HFFc6 (cell line): ENCODE measurements at regions not wholly inside any gene's neighbourhood (a gene's known extent, or its start where the extent isn't known, plus 50 kb on each side); places are given as distances from the start of the nearest gene placed in this dataset.

Source experiments
- DNase-seq: peaks from one replicate; pipeline ENCODE4 v3.0.0-alpha.2; 2018
- H3K27ac Mint-ChIP-seq: 2 replicates; pipeline ENCODE4 v1.8.0; 2020; ENCODE audit warnings: mild to moderate bottlenecking, mixed read lengths
- H3K27me3 Mint-ChIP-seq: 2 replicates; pipeline ENCODE4 v1.8.0; 2021; ENCODE audit warnings: mild to moderate bottlenecking, moderate library complexity, mixed read lengths; ENCODE audit not compliant: insufficient read depth
- H3K36me3 Mint-ChIP-seq: 2 replicates; pipeline ENCODE4 v1.8.0; 2021; ENCODE audit warnings: low read depth, mixed read lengths
- H3K4me1 Mint-ChIP-seq: 2 replicates; pipeline ENCODE4 v1.8.0; 2020; ENCODE audit warnings: low read depth, mixed read lengths
- H3K4me3 Mint-ChIP-seq: 2 replicates; pipeline ENCODE4 v1.8.0; 2020; ENCODE audit warnings: mild to moderate bottlenecking, moderate library complexity, mixed read lengths
- H3K9me3 Mint-ChIP-seq: 2 replicates; pipeline ENCODE4 v1.8.0; 2020; ENCODE audit warnings: mild to moderate bottlenecking, mixed read lengths
- TF ChIP-seq, protein P1 (sequence below): fragments of 200-600 bp; sonication (generic); IDR thresholded peaks from 2 replicates; pipeline ENCODE4 v1.5.0; 2021; ENCODE audit warnings: antibody characterized with exemption, mild to moderate bottlenecking

DNA sequence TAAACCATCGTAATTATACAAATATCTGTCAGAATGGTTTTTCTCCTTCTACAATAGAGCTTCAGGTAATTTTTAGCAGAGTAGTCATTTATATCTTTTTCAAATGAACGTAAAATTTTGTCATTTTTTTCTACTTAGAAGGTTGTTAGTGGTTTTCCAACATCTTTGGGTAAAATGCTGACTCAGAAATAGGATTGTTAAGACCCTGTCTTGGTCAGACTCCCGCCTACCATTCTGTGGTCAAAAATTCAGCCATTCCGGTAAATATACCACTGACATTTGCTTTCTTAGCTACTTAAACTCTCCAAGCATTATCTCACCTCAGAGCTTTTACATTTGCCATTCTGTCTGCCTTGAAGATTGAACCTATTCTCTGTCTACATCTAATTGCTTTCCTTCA lies 154.1 kb upstream of the CDH19 start:
- DNase-seq = no peak
- TF ChIP-seq, protein P1, sequence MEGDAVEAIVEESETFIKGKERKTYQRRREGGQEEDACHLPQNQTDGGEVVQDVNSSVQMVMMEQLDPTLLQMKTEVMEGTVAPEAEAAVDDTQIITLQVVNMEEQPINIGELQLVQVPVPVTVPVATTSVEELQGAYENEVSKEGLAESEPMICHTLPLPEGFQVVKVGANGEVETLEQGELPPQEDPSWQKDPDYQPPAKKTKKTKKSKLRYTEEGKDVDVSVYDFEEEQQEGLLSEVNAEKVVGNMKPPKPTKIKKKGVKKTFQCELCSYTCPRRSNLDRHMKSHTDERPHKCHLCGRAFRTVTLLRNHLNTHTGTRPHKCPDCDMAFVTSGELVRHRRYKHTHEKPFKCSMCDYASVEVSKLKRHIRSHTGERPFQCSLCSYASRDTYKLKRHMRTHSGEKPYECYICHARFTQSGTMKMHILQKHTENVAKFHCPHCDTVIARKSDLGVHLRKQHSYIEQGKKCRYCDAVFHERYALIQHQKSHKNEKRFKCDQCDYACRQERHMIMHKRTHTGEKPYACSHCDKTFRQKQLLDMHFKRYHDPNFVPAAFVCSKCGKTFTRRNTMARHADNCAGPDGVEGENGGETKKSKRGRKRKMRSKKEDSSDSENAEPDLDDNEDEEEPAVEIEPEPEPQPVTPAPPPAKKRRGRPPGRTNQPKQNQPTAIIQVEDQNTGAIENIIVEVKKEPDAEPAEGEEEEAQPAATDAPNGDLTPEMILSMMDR = no peak
- Mint-ChIP-seq H3K27me3 (no peaks in the 10 kb centered on the region), H3K4me1 (no peaks in the 10 kb centered on the region), H3K9me3 (peaks cover 28% of the 10 kb centered on the region), H3K4me3 (no peak overlapping the region), H3K36me3 (no peaks in the 10 kb centered on the region), H3K27ac (no peak overlapping the region)

DNA sequence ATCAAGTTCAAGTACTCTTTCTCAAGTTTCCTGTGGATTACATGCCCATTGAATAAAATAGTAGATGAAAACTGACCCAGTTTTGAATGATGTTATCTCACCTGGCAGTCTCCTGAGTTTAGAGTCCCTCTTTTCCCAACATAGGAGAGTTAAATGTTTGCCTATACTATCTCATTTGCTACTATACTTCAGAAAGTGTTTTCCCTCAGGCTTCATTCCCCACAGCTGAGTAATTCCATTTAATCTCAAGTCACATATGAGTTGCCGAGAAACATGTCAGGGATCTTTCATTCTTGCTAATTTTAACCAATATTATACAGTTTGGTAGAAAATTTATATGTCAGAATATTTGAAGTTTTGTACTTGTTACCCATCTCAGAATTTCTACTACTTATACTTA lies 150.4 kb upstream of the CDH19 start:
- DNase-seq = no peak
- Mint-ChIP-seq H3K27me3 (no peaks in the 10 kb centered on the region), H3K4me1 (no peaks in the 10 kb centered on the region), H3K36me3 (no peaks in the 10 kb centered on the region), H3K4me3 (no peak overlapping the region), H3K9me3 (peaks cover 32% of the 10 kb centered on the region), H3K27ac (no peak overlapping the region)
- TF ChIP-seq, protein P1 = no peak

DNA sequence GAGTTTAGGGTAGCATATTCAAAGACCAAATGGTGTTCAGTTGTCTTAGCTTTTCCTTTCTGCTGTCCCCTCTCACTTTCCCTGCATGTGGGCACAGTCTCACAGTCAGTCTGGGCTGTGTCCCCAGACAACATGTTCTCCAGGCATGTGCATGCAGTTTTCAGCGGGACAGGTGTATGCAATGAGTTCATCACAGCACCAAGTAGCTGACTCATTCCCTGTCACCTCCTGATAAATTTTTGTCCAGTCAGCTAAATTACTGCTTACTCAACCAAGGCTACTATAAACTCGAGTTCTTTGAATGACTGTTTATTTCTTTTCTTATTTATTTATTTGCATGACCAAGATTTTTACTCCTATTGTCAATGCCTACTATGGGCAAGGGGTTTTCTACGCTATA lies 148.8 kb upstream of the CDH19 start:
- TF ChIP-seq, protein P1 = no peak
- Mint-ChIP-seq H3K4me3 (no peak overlapping the region), H3K4me1 (no peaks in the 10 kb centered on the region), H3K27me3 (no peaks in the 10 kb centered on the region), H3K9me3 (peaks cover 38% of the 10 kb centered on the region), H3K27ac (no peak overlapping the region), H3K36me3 (no peaks in the 10 kb centered on the region)
- DNase-seq = no peak

DNA sequence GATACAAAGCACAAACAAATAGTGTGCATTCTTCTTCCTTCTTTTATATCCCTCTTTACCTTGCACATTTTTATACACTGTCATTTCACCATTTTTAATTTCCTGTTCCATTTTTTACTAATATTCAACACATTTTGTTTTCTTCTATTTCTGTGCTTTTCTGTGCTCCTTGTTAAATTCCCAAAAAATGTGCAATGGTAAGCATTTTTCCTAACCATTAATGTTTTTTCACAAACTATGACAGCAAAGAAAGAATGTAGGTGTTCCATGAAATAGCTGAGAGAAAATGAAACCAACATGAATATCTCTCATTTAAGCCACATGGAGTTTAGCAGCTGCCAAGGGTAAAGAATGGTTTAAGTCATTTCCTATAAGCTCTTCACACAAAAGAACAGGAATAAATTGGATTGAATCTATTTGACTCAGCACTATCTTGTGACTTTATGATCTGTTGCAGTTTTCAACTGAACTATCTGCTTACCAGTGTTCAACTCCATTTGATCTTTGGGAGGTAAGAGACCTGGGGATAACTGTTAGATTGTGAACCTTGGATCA lies 145.7 kb upstream of the CDH19 start:
- H3K27me3 Mint-ChIP-seq = no peaks in the 10 kb centered on the region
- peaks cover 38% of the 10 kb centered on the region for H3K9me3 Mint-ChIP-seq
- no peak for DNase-seq
- no peak overlapping the region for H3K27ac Mint-ChIP-seq
- no peak overlapping the region for H3K4me3 Mint-ChIP-seq
- no peaks in the 10 kb centered on the region for H3K36me3 Mint-ChIP-seq
- no peaks in the 10 kb centered on the region for H3K4me1 Mint-ChIP-seq
- TF ChIP-seq, protein P1 = no peak

DNA sequence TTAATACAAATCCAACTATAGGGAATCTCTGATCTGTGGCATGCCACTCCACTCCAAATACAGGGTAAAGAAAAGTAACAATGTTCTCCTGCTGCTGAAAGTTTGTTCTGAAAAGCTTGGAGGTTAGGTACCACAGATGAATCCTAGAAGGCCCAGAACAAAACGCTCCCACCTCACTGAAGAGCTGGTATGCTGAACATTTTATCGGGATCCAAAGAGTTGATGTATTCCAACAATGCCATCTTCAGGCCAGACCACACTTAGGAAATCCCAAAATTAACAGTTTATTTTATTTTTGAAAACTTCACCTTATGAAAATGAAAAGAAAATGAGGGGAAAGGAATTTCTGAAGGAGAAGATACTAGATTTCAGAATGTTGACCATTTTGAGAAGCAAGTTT lies 145.1 kb upstream of the CDH19 start:
- Mint-ChIP-seq H3K27me3 (no peaks in the 10 kb centered on the region; the same call in 1 of the 2 replicates), H3K9me3 (peaks cover 39% of the 10 kb centered on the region), H3K4me3 (no peak overlapping the region), H3K27ac (no peak overlapping the region), H3K4me1 (no peaks in the 10 kb centered on the region), H3K36me3 (no peaks in the 10 kb centered on the region)
- TF ChIP-seq, protein P1 = no peak
- DNase-seq = no peak

DNA sequence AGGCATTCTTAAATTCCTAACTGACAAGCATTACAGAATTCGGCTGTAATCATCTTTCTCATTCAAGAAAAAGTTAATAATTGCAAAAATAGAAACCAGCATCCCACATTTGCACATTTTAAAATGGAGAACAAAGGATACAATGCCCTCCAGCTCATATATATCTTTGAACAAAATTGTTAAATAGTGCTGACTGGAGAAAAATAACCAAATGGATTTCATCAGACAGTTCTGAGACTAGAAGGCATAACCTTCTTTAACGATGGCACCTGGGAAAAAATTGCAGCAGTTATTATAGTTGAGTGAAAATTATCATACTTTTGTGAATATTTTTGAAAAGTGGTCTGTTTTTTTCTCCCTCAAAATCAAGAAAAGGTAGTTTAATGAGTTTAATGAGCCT lies 138.9 kb upstream of the CDH19 start:
- TF ChIP-seq, protein P1 = no peak
- H3K36me3 Mint-ChIP-seq = no peaks in the 10 kb centered on the region
- no peak overlapping the region for H3K27ac Mint-ChIP-seq
- DNase-seq = no peak
- H3K9me3 Mint-ChIP-seq = peaks cover 41% of the 10 kb centered on the region
- no peaks in the 10 kb centered on the region for H3K4me1 Mint-ChIP-seq
- H3K27me3 Mint-ChIP-seq = no peaks in the 10 kb centered on the region; the same call in 1 of the 2 replicates
- H3K4me3 Mint-ChIP-seq = no peak overlapping the region
